ENCODE measurements at regions not wholly inside any gene's neighbourhood (a gene's known extent, or its start where the extent isn't known, plus 50 kb on each side); places are given as distances from the start of the nearest gene placed in this dataset.

DNA sequence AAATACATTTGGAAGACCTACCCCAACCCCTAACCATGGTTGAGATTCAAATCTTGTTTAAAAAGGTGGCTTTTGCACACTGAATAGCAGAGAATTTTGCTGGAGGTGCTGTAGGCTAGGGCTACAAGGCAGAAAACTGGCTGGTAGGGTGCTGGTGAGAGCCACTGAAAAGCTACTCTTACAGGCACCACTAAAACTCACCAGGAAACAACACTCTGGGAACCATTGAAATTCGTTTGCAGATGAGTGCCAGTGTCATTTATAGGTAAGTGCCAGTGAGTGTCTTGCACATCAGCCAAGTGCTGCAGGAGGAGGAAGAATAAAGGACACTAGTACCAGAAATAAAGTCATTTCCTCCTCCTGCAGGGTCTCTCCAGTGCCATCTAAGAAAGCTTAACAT lies 610.2 kb downstream of the ZNF385D start:
- peaks cover 4% of the 10 kb centered on the region for H3K9me3 Mint-ChIP-seq (ENCODE audit: low read depth)
- H3K4me1 Mint-ChIP-seq (ENCODE audit: low read depth): no peaks in the 10 kb centered on the region
- H3K4me3 Mint-ChIP-seq: no peak overlapping the region

GRCh38 chr3:21138085-21138484 lies 612.9 kb downstream of the ZNF385D start:
- no peaks in the 10 kb centered on the region for H3K4me1 Mint-ChIP-seq (ENCODE audit: low read depth)
- H3K9me3 Mint-ChIP-seq (ENCODE audit: low read depth): no peaks in the 10 kb centered on the region
- no peaks in the 10 kb centered on the region for H3K27me3 Mint-ChIP-seq
- H3K4me3 Mint-ChIP-seq: no peak overlapping the region
- H3K27ac Mint-ChIP-seq: no peak overlapping the region
- H3K36me3 Mint-ChIP-seq: no peaks in the 10 kb centered on the region

More for the DNA sequence above, 610.2 kb downstream of the ZNF385D start:
- H3K27ac Mint-ChIP-seq: no peak overlapping the region
- H3K36me3 Mint-ChIP-seq: no peaks in the 10 kb centered on the region
- no peaks in the 10 kb centered on the region for H3K27me3 Mint-ChIP-seq

DNA sequence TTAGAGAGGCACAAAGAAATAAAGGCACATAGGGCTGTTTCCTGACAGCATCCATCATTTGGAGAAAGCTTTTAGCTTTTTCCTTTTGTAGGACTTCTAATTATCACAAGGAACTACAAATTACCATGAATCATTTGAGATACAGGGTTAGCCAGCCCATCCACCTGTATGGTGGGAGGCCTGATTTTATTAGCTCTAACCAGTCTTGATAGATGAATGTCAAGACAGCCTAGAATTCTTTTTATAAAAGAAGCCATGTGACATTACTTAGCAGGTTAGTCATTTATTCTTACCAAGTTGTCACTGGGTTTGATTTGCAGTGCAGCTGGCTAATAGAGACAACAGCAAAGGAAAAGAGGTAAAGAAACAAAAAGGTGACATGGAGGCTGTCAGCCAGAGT lies 618.1 kb downstream of the ZNF385D start:
- Mint-ChIP-seq H3K27ac (no peak overlapping the region), H3K27me3 (no peaks in the 10 kb centered on the region), H3K9me3 (ENCODE audit: low read depth) (peaks cover 12% of the 10 kb centered on the region), H3K4me1 (ENCODE audit: low read depth) (no peaks in the 10 kb centered on the region), H3K4me3 (no peak overlapping the region), H3K36me3 (no peaks in the 10 kb centered on the region)

DNA sequence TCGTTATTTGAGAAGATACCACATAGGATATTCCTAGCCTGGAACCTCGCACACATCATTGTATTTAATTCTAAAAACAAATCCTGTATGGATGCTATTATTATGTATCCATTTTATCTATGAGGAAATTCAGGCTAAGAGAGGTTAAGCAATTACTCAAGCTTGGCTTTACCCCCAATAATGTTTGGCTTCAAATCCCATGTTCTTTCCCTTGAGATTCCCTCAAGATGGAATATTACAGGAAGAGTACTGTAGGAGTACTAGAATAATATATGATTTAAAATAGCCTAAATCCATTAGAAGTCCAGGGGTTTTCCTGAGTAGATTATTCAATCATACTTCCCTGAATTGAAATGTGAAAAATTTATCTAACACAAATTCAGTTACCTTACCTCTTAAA lies 630.2 kb downstream of the ZNF385D start:
- H3K36me3 Mint-ChIP-seq: no peaks in the 10 kb centered on the region
- no peak overlapping the region for H3K4me3 Mint-ChIP-seq
- H3K9me3 Mint-ChIP-seq (ENCODE audit: low read depth): peaks cover 17% of the 10 kb centered on the region
- H3K4me1 Mint-ChIP-seq (ENCODE audit: low read depth): no peaks in the 10 kb centered on the region
- no peaks in the 10 kb centered on the region for H3K27me3 Mint-ChIP-seq
- no peak overlapping the region for H3K27ac Mint-ChIP-seq

- Mint-ChIP-seq H3K9me3 (ENCODE audit: low read depth) (peaks cover 16% of the 10 kb centered on the region), H3K27ac (no peak overlapping the region), H3K36me3 (no peaks in the 10 kb centered on the region), H3K27me3 (no peaks in the 10 kb centered on the region), H3K4me1 (ENCODE audit: low read depth) (no peaks in the 10 kb centered on the region), H3K4me3 (no peak overlapping the region)
These were observed 633.6 kb downstream of the ZNF385D start for GRCh38 chr3:21117370-21117769.

DNA sequence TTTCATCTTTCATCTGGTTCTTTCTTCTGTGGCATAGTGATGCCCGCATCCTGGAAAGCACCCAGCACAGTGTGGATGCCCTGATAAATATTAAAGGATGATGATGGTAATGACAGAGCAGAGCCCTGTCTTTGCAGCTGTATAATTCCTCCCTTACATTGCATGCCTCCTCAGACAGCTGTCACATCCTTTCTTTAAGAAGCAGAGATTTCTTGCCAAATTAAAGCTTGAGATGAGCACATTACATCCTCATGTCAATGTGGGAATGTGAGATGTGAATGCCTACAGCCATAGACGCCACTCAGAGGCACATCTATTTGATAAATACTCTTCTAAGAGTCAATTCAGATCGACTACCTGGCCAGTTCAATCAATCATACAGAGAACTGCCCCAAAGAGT lies 642.0 kb downstream of the ZNF385D start:
- H3K9me3 Mint-ChIP-seq (ENCODE audit: low read depth): peaks cover 13% of the 10 kb centered on the region
- H3K36me3 Mint-ChIP-seq: no peaks in the 10 kb centered on the region
- no peak overlapping the region for H3K4me3 Mint-ChIP-seq
- H3K27me3 Mint-ChIP-seq: no peaks in the 10 kb centered on the region
- H3K4me1 Mint-ChIP-seq (ENCODE audit: low read depth): no peaks in the 10 kb centered on the region
- no peak overlapping the region for H3K27ac Mint-ChIP-seq

DNA sequence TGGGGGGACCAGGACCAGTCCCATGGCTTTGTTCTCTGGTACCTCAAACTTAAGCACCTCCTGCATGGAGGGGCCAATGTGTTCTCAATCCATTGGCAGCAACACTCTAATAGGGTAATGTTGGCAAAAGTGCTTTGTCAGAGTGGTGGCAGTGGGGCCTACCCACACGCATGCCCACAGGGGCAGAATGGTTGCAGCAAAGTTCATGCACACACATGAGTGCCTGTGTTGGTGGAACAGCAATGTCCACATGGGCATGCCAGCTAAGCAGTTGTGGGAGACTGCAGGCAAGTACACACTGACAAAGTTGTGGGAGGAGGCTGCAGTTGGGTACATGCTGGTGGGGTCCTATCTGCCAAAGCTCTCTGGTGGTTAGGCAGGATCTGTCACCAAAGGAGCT lies 645.2 kb downstream of the ZNF385D start:
- Mint-ChIP-seq H3K4me1 (ENCODE audit: low read depth) (no peaks in the 10 kb centered on the region), H3K4me3 (no peak overlapping the region), H3K9me3 (ENCODE audit: low read depth) (no peaks in the 10 kb centered on the region), H3K27me3 (no peaks in the 10 kb centered on the region), H3K36me3 (no peaks in the 10 kb centered on the region), H3K27ac (no peak overlapping the region)

DNA sequence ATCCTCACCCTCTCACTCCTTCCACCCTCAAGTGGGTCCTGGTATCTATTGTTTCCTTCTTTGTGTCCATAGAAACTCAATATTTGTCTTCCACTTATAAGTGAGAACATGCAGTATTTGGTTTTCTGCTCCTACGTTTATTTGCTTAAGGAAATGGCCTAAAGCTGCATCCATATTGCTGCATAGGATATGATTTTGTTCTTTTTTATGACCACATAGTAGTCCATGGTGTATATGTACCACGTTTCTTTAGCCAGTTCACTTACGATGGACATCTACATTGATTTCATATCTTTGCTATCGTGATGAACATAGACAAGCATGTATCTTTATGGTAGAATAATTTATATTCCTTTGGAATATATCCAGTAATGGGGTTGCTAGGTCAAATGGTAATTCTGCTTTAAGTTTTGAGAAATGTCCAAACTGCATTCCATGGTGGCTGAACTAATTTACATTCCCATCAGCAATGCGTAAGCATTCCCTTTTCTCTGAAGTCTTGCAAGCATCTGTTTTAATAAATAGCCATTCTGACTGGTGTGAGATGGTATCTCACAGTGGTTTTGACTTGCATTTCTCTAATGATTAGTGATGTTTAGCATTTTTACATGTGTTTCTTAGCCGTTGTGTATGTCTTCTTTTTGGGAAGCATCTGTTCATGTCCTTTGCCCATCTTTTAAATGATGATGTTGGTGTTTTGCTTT lies 650.2 kb downstream of the ZNF385D start:
- Mint-ChIP-seq H3K36me3 (no peaks in the 10 kb centered on the region), H3K27ac (no peak overlapping the region), H3K9me3 (ENCODE audit: low read depth) (no peaks in the 10 kb centered on the region), H3K4me3 (no peak overlapping the region), H3K4me1 (ENCODE audit: low read depth) (no peaks in the 10 kb centered on the region), H3K27me3 (no peaks in the 10 kb centered on the region)

DNA sequence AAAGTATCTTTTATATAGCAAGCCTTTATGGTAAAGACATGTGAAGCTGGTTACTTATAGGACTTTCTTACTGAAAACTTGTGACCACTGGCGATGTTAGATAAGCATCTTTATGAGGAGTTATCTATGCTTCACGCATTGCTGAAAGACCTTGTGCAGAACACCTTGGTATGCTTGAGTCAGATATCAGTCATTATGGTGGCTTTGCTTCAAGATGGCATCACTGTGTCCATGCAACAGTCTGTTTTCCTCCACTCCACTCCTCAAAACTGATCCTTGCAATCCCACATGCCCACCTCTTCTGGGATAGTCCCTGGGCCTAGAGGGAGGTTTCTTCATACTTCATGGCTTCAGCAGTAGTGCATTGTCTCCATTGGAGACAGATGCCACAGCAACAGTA lies 656.3 kb downstream of the ZNF385D start:
- H3K9me3 Mint-ChIP-seq (ENCODE audit: low read depth): peaks cover 9% of the 10 kb centered on the region
- H3K36me3 Mint-ChIP-seq: no peaks in the 10 kb centered on the region
- no peak overlapping the region for H3K27ac Mint-ChIP-seq
- H3K4me3 Mint-ChIP-seq: no peak overlapping the region
- H3K4me1 Mint-ChIP-seq (ENCODE audit: low read depth): no peaks in the 10 kb centered on the region
- no peaks in the 10 kb centered on the region for H3K27me3 Mint-ChIP-seq

- H3K4me1 Mint-ChIP-seq (ENCODE audit: low read depth): no peaks in the 10 kb centered on the region
- no peaks in the 10 kb centered on the region for H3K36me3 Mint-ChIP-seq
- no peak overlapping the region for H3K4me3 Mint-ChIP-seq
- no peak overlapping the region for H3K27ac Mint-ChIP-seq
- H3K9me3 Mint-ChIP-seq (ENCODE audit: low read depth): peaks cover 4% of the 10 kb centered on the region
- no peaks in the 10 kb centered on the region for H3K27me3 Mint-ChIP-seq
These were observed 677.4 kb downstream of the ZNF385D start for GRCh38 chr3:21073561-21073960.

DNA sequence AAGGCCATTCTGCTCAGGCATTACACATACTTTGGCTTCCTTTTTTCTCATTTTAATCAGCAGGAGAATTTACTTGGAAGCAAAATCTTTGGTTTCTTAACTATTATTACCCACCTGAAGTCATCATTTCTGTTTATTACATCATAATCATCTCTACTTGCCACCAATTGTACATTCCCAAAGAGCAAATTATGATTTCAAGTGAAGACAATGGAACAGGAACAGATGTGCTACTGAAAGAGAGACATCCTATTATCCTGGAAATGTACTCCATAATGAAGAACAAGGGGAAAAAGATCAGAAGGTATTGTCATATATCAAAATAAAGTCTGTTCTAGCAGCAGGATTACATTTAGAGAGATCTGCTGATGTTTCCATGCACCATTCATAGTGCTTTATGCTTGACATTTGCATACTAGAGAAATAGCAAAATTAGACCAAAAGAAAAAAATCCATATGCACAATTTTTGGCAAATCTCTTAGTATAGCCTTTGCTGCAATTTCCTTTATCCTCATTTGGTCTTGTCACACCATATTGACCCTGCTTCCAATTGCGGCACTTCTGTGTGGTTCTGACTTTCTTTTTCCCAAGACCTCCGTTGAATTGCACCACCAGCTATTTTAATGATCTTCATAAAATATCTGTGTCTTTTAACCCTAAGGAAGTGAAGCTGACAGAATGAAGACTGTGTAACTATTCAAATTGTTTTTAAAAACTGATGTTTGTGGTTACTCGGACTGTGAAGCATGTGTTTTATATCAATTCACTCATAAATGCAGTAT lies 683.8 kb downstream of the ZNF385D start:
- H3K9me3 Mint-ChIP-seq (ENCODE audit: low read depth): peaks cover 5% of the 10 kb centered on the region
- no peaks in the 10 kb centered on the region for H3K27me3 Mint-ChIP-seq
- no peaks in the 10 kb centered on the region for H3K4me1 Mint-ChIP-seq (ENCODE audit: low read depth)
- H3K36me3 Mint-ChIP-seq: no peaks in the 10 kb centered on the region
- H3K27ac Mint-ChIP-seq: no peak overlapping the region
- H3K4me3 Mint-ChIP-seq: no peak overlapping the region

- Mint-ChIP-seq H3K4me1 (ENCODE audit: low read depth) (no peaks in the 10 kb centered on the region), H3K36me3 (no peaks in the 10 kb centered on the region), H3K4me3 (no peak overlapping the region), H3K9me3 (ENCODE audit: low read depth) (peaks cover 4% of the 10 kb centered on the region), H3K27ac (no peak overlapping the region), H3K27me3 (no peaks in the 10 kb centered on the region)
These were observed 688.1 kb downstream of the ZNF385D start for GRCh38 chr3:21062831-21063294.

GRCh38 chr3:21059404-21059803 lies 691.6 kb downstream of the ZNF385D start:
- Mint-ChIP-seq H3K27me3 (no peaks in the 10 kb centered on the region), H3K9me3 (ENCODE audit: low read depth) (peaks cover 4% of the 10 kb centered on the region), H3K27ac (no peak overlapping the region), H3K4me3 (no peak overlapping the region), H3K4me1 (ENCODE audit: low read depth) (no peaks in the 10 kb centered on the region), H3K36me3 (no peaks in the 10 kb centered on the region)

- Mint-ChIP-seq H3K27me3 (no peaks in the 10 kb centered on the region), H3K4me1 (ENCODE audit: low read depth) (no peaks in the 10 kb centered on the region)
These were observed 694.7 kb downstream of the ZNF385D start for GRCh38 chr3:21056293-21056692.

DNA sequence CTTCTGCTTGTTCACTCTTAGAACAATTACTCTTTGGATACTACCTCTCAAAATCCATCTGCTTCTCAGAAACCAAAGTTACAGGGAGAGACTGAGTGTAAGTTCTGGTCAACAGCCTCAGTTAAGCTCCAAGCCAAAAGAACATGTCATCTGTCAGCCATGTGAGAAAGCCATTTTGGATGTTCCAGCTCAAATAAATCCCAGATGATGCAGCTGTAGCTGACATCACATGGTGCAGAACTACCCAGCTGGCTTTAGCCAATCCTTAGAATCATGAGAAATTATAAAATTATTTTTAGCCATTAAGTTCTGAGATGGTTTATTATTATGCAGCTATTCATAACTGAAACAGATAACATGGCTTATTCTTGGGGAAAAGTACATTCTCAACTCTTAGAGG lies 696.0 kb downstream of the ZNF385D start:
- H3K9me3 Mint-ChIP-seq (ENCODE audit: low read depth): no peaks in the 10 kb centered on the region
- H3K4me1 Mint-ChIP-seq (ENCODE audit: low read depth): no peaks in the 10 kb centered on the region
- no peaks in the 10 kb centered on the region for H3K27me3 Mint-ChIP-seq
- H3K27ac Mint-ChIP-seq: no peak overlapping the region
- H3K4me3 Mint-ChIP-seq: no peak overlapping the region
- no peaks in the 10 kb centered on the region for H3K36me3 Mint-ChIP-seq

More at GRCh38 chr3:21056293-21056692, 694.7 kb downstream of the ZNF385D start:
- H3K4me3 Mint-ChIP-seq: no peak overlapping the region
- H3K36me3 Mint-ChIP-seq: no peaks in the 10 kb centered on the region
- H3K9me3 Mint-ChIP-seq (ENCODE audit: low read depth): no peaks in the 10 kb centered on the region
- no peak overlapping the region for H3K27ac Mint-ChIP-seq
